Large intestine (tissue), 3 donors: ENCODE measurements at regions not wholly inside any gene's neighbourhood (a gene's known extent, or its start where the extent isn't known, plus 50 kb on each side); places are given as distances from the start of the nearest gene placed in this dataset.

Experiments used
- DNase-seq, 2 donors: peaks; one replicate each; pipeline versions ENCODE4 v3.0.0 to v3.0.0-alpha.2; 2013
- H3K27ac ChIP-seq: one replicate; pipeline ENCODE4 v1.5.1; 2013; ENCODE audit warnings: low read length
- H3K27me3 ChIP-seq: 2 replicates; pipeline ENCODE4 v1.6.1; 2013; ENCODE audit warnings: low read length; ENCODE audit not compliant: control insufficient read depth, insufficient read depth
- H3K36me3 ChIP-seq: 2 replicates; pipeline ENCODE4 v1.6.1; 2013; ENCODE audit warnings: low read length; ENCODE audit not compliant: control insufficient read depth, insufficient read depth
- H3K4me1 ChIP-seq: one replicate; pipeline ENCODE4 v1.6.1; 2013; ENCODE audit warnings: low read length; ENCODE audit not compliant: control insufficient read depth, insufficient read depth
- H3K4me3 ChIP-seq: one replicate; pipeline ENCODE4 v1.5.1; 2013; ENCODE audit warnings: low read length
- H3K9me3 ChIP-seq: one replicate; pipeline ENCODE4 v1.6.1; 2013; ENCODE audit warnings: mild to moderate bottlenecking, low read depth, low read length, moderate library complexity; ENCODE audit not compliant: control insufficient read depth
- WGBS: methylation state at CpG from one replicate; pipeline ENCODE4 v1.1.5; 2013; ENCODE audit warnings: low lambda C conversion rate; ENCODE audit not compliant: insufficient coverage; 5-methylcytosine and 5-hydroxymethylcytosine counted together

DNA sequence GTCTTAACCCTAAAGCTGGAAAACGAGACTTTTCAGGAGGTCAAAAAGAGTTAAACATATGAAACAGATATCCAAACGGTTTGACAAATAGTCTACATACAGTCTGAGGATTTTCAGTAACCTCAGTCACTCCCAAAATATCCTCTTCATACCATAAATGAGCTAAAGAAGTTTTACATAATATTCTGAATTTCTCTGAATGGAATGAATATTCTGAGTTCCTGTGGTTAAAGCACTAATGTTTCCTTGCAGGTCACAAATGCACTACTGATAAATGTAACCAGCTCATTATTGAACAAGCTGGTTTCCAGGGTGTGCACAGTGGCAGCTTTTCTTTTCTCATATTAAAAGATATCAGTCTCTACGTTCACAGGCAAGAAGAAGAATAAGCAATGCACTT lies 137.4 kb upstream of the POU1F1 start:
- WGBS: 55% methylated on average over 2 of the region's 3 CpGs
- no peaks in the 10 kb centered on the region for H3K36me3 ChIP-seq
- no peaks in the 10 kb centered on the region for H3K9me3 ChIP-seq
- no peak for DNase-seq
- no peak overlapping the region for H3K27ac ChIP-seq
- no peaks in the 10 kb centered on the region for H3K27me3 ChIP-seq
- H3K4me3 ChIP-seq: no peak overlapping the region
- no peaks in the 10 kb centered on the region for H3K4me1 ChIP-seq

DNA sequence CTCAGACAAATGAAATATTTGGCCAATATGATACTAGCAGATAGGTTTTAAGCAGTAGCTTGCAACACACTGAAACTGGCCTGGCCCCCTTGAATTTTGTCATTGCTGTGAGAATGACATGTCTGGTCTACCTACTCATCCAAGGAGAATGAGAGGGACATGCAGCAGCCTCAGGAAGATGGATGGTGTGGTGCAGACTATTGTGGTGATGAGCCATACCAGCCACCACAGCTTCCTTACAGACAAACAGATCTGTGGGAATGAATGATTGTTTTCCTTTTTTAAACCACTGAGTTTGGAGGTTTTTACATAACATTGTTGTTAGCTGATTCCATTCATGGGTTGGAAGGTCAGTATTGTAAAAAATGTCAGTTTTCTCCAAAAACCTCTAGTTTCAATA lies 133.7 kb upstream of the POU1F1 start:
- H3K27me3 ChIP-seq: no peaks in the 10 kb centered on the region
- H3K4me1 ChIP-seq: no peaks in the 10 kb centered on the region
- no peaks in the 10 kb centered on the region for H3K9me3 ChIP-seq
- H3K36me3 ChIP-seq: no peaks in the 10 kb centered on the region
- no peak overlapping the region for H3K27ac ChIP-seq
- no peak overlapping the region for H3K4me3 ChIP-seq
- DNase-seq: no peak

DNA sequence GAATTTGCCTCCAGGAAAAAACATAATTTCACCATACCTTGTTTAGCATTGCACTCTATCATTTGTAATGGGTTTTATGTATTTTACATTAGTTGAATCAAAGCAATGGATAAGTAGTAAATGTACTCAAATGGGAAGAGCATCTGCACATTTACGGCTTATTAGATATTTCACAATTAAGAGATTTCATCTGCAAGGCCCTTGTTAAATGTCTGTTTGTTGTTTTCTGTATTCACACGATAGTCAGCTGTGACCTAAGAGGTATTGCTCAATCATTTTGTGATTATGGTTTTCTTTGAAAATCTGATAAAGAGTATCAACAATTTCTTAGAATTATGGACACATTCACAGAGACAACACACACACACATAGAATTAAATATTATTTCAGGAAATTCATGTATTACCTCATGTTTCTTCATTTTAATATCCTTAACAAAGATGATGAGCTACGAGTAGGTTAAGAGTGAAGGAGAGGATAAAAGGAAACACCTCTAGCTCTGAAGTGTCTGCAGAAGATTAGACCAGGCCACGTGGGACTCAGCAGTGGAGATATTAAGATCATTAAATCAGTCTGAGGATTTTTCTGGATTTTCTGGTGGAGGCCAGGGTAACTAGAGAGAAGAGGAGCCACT lies 121.9 kb upstream of the POU1F1 start:
- Histone ChIP-seq H3K4me1 (no peaks in the 10 kb centered on the region), H3K36me3 (no peaks in the 10 kb centered on the region), H3K27me3 (no peaks in the 10 kb centered on the region), H3K27ac (no peak overlapping the region), H3K9me3 (peaks cover 4% of the 10 kb centered on the region), H3K4me3 (no peak overlapping the region)
- DNase-seq: no peak
- 100% methylated on average over 1 of the region's 4 CpGs for WGBS

DNA sequence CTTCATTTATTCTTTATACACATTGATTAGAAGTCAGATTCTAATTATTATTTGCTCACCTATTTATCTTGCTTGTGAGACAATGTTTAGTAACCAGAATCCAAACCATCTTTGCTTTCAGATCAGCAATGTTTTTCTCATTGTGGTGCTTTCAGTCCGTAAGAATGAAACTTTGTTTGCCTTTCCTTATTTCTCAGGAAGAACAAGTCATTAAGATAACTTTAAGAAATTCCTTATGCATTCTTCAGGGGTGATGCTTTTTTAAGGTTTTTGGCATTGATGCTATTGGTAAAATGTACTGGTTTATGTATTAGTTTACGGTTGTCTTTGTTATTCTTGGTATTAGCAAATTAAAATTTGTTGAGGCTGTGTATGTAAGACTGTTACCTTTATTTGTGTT lies 120.8 kb upstream of the POU1F1 start:
- DNase-seq: no peak
- Histone ChIP-seq H3K27me3 (no peaks in the 10 kb centered on the region), H3K27ac (no peak overlapping the region), H3K4me1 (no peaks in the 10 kb centered on the region), H3K9me3 (peaks cover 4% of the 10 kb centered on the region), H3K36me3 (no peaks in the 10 kb centered on the region), H3K4me3 (no peak overlapping the region)
- WGBS: 33% methylated on average over 2 of the region's 2 CpGs

DNA sequence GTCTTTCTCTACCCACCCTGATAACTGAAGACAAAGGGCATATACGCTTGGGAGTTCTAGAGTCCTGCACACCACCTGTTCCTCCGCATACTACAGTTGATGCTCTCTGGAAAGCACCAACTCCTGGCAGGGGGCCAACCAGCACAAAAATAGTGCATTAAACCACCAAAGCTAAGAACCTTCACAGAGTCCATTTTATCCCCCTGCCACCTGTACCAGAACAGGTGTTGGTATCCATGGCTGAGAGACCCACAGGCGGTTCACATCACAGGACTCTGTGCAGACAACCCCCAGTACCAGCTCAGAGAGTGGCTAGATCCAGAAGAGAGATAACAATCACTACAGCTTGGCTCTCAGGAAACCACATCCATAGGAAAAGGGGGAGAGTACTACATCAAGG lies 114.4 kb upstream of the POU1F1 start:
- WGBS: no CpG with 5 or more reads among the region's 3 CpGs
- Histone ChIP-seq H3K27me3 (no peaks in the 10 kb centered on the region), H3K4me1 (no peaks in the 10 kb centered on the region), H3K27ac (no peak overlapping the region), H3K4me3 (no peak overlapping the region), H3K36me3 (no peaks in the 10 kb centered on the region), H3K9me3 (no peaks in the 10 kb centered on the region)
- no peak for DNase-seq

DNA sequence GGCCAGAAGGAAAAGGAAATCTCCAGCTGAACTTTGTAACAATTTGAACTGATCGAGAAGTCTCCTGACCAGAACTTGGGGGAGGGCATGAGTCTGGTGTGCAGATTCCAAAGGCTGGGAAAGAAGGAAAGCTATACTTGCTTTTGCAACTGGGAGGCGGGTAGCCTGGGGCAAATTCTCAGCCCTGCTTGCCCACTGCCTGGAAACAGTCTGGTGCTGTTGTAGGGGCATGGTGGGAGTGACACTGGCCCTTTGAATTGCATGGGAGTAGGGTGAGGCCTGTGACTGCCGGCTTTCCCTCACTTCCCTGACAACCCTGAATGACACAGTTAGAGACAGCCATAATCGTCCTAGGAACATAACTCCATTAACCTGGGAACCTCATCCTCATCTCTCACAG lies 114.0 kb upstream of the POU1F1 start:
- Histone ChIP-seq H3K27me3 (no peaks in the 10 kb centered on the region), H3K4me3 (no peak overlapping the region), H3K36me3 (no peaks in the 10 kb centered on the region), H3K9me3 (no peaks in the 10 kb centered on the region), H3K4me1 (no peaks in the 10 kb centered on the region), H3K27ac (no peak overlapping the region)
- no CpG with 5 or more reads among the region's 4 CpGs for WGBS
- no peak for DNase-seq

DNA sequence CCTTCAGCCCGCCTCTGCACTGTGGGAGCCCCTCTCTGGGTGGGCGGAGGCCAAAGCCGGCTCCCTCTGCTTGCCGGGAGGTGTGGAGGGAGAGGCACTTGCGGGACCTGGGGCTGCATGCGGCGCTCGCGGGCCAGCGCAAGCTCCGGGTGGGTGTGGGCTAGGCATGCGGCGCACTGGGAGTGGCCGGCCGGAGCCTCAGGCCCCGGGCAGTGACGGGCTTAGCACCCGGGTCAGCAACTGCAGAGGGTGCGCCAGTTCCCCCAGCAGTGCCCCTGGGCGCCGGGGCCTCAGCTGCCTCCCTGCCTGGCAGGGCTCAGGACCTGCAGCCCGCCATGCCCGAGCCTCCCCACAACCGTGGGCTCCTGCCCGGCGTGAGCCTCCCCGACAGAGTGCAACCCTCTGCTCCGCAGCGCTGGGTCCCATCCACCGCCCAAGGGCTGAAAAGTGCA lies 98.9 kb upstream of the POU1F1 start:
- Histone ChIP-seq H3K4me3 (no peak overlapping the region), H3K27me3 (no peaks in the 10 kb centered on the region), H3K4me1 (no peaks in the 10 kb centered on the region), H3K36me3 (no peaks in the 10 kb centered on the region), H3K27ac (no peak overlapping the region), H3K9me3 (peaks cover 7% of the 10 kb centered on the region)
- DNase-seq: no peak
- WGBS: no CpG with 5 or more reads among the region's 30 CpGs

DNA sequence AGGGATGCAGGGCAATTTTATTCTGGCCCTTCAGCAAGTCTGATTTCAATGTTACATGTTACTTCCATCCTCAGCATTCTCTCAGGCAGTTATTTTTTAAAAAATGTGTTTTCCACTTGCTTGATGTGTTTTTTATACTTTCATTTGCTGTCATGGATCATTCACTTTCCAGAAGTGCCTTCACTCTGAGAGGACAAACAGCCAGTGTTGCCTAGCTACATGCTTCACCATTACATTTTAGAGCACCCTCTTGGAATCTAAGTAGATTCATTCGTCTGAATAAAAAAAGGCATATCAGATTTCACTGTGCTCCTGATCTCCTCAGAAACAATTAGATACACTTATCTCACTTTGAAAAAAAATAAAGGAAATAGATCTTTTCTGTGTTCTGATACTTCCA lies 93.6 kb upstream of the POU1F1 start:
- H3K27me3 ChIP-seq: no peaks in the 10 kb centered on the region
- no CpG with 5 or more reads among the region's 1 CpG for WGBS

DNA sequence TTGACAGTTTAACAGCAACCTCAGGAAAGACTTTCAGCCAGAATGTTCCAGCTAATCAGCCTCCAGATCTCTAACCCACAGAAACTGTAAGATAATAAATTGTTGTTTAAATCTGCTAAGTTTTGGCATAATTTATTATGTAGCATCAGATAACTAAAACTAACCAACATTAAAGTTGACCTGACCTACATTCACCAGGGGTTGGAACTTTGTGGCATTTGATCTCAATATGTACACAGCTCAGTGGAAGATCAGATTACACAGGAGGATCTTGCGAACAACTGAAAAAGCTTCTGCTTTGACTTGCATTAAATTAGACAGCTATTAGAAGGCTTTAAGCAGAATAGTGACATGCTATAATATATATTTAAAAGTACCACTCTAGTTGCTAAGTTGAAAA lies 91.4 kb upstream of the POU1F1 start:
- no peak for DNase-seq

More for the DNA sequence above, 93.6 kb upstream of the POU1F1 start:
- H3K9me3 ChIP-seq: peaks cover under 1% of the 10 kb centered on the region
- no peak for DNase-seq
- no peak overlapping the region for H3K27ac ChIP-seq
- H3K4me3 ChIP-seq: no peak overlapping the region
- H3K4me1 ChIP-seq: no peaks in the 10 kb centered on the region
- H3K36me3 ChIP-seq: no peaks in the 10 kb centered on the region

DNA sequence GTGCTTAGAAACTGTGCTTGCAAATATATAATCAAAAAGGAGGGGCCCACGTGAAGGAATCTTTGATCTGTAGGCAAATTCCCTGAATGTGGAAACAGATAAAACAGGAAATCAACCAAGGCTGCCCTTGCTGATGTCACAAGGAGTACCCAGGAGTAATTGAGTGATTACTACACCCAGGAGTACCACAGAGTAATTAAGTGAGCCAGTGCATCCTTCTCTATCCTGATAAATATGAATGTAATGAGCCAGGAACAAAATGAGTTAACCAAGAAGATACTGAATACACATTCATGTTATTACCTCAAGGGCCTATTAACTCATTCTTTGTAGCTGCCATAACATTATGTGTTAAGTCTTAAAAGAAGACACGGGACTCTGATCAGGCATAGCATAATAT lies 87.3 kb upstream of the POU1F1 start:
- Histone ChIP-seq H3K9me3 (no peaks in the 10 kb centered on the region), H3K4me1 (no peaks in the 10 kb centered on the region), H3K36me3 (no peaks in the 10 kb centered on the region), H3K4me3 (no peak overlapping the region), H3K27me3 (no peaks in the 10 kb centered on the region), H3K27ac (no peak overlapping the region)
- WGBS: no CpG with 5 or more reads among the region's 2 CpGs
- no peak for DNase-seq

More for the DNA sequence above, 91.4 kb upstream of the POU1F1 start:
- Histone ChIP-seq H3K4me1 (no peaks in the 10 kb centered on the region), H3K9me3 (no peaks in the 10 kb centered on the region), H3K27ac (no peak overlapping the region), H3K4me3 (no peak overlapping the region), H3K27me3 (no peaks in the 10 kb centered on the region), H3K36me3 (no peaks in the 10 kb centered on the region)
- WGBS: no CpG with 5 or more reads among the region's 1 CpG

DNA sequence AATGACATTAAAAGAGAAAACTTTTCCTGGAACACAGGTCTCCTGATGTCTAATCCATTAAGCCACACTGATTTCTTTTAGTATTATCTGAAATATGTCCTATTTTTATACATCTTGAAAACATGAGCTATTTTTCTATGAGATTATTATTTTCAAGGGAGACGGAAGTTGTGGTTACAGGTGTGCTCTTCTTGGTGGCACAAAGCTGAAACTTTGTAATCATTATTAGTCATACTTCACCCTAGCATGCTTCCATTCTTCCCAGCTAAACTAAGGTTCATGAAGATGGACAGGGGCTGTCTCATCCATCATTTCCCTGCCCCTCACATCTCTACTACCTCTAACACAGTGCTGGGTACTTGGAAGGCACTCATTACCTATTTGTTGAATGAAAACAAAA lies 85.6 kb upstream of the POU1F1 start:
- Histone ChIP-seq H3K36me3 (no peaks in the 10 kb centered on the region), H3K4me3 (no peak overlapping the region), H3K27me3 (no peaks in the 10 kb centered on the region), H3K4me1 (no peaks in the 10 kb centered on the region), H3K27ac (no peak overlapping the region), H3K9me3 (no peaks in the 10 kb centered on the region)
- no CpG with 5 or more reads among the region's 1 CpG for WGBS
- DNase-seq: no peak
